Endothelial cell of umbilical vein (primary cell): ENCODE measurements at regions not wholly inside any gene's neighbourhood (a gene's known extent, or its start where the extent isn't known, plus 50 kb on each side); places are given as distances from the start of the nearest gene placed in this dataset.

Experiments used
- BruUV-seq: library from RNA; stranded (reverse); fragments of 400-500 nt; replicated peaks from 2 replicates; lab custom pipeline; 2021; lab: Mats Ljungman, UMichigan
- CTCF ChIA-PET: fragments of 300-600, 350-600 bp; sonication (Branson Sonifier 250); formaldehyde crosslinking; loops from one replicate; lab custom pipeline; 2021; ENCODE audit warnings: antibody characterized with exemption, inconsistent platforms; lab: Charles Lee
- POLR2A ChIA-PET: fragments of 300-600, 350-600 bp; sonication (Branson Sonifier 250); formaldehyde crosslinking; loops from one replicate; lab custom pipeline; 2021; ENCODE audit warnings: antibody characterized with exemption, inconsistent platforms; lab: Charles Lee
- DNase-seq: peaks from one replicate; pipeline ENCODE4 v3.0.0-alpha.2; 2011; ENCODE audit warnings: low read depth, low spot score
- FAIRE-seq: peaks from 2 replicates; lab custom pipeline; 2011; peaks lifted over from hg19 to GRCh38; lab: Jason Lieb, UNC
- H2AFZ ChIP-seq: 2 replicates; pipeline ENCODE4 v1.6.0; 2012; ENCODE audit warnings: low read depth, low read length, control low read depth, inconsistent platforms
- H3K27ac ChIP-seq: 2 replicates; pipeline ENCODE4 v1.5.1; 2011; ENCODE audit warnings: low read depth, mild to moderate bottlenecking, control low read depth, low read length, moderate library complexity; ENCODE audit not compliant: insufficient read depth
- H3K27me3 ChIP-seq, 2 experiments: 2 replicates each; pipeline versions ENCODE4 v1.6.0 to v1.6.1; 2011; ENCODE audit warnings: low read length in 2 of 2, mixed read lengths in 1 of 2; ENCODE audit not compliant: control insufficient read depth in 2 of 2, insufficient read depth in 2 of 2
- H3K36me3 ChIP-seq, 2 experiments: 2 replicates in 1 of 2; 3 replicates in 1 of 2; pipeline ENCODE4 v1.5.1; 2011; ENCODE audit warnings: low read length in 2 of 2, mild to moderate bottlenecking in 1 of 2, moderate library complexity in 1 of 2; ENCODE audit not compliant: control insufficient read depth in 2 of 2, insufficient read depth in 2 of 2; ENCODE audit errors: extremely low read depth in 1 of 2
- H3K4me1 ChIP-seq: 3 replicates; pipeline ENCODE4 v1.5.1; 2011; ENCODE audit warnings: mild to moderate bottlenecking, low read length; ENCODE audit not compliant: control insufficient read depth, insufficient read depth; ENCODE audit errors: extremely low read depth
- H3K4me2 ChIP-seq: 2 replicates; pipeline ENCODE4 v1.6.1; 2011; ENCODE audit warnings: low read length, control low read depth, mixed read lengths; ENCODE audit not compliant: insufficient read depth
- H3K4me3 ChIP-seq, 3 experiments: fragments of 200-600 bp in 1 of 3; sonication (generic), shearing (Covaris generic) in 1 of 3; replicated peaks in 1 of 3; 2 replicates each; pipeline ENCODE4 v1.5.1; 2011 to 2016; ENCODE audit warnings: control low read depth in 3 of 3, low read length in 3 of 3, mild to moderate bottlenecking in 2 of 3, inconsistent platforms in 1 of 3, low read depth in 1 of 3, moderate library complexity in 1 of 3; ENCODE audit not compliant: insufficient read depth in 1 of 3
- H3K79me2 ChIP-seq: 2 replicates; pipeline ENCODE4 v1.6.0; 2012; ENCODE audit warnings: low read length, inconsistent platforms; ENCODE audit not compliant: control insufficient read depth, insufficient read depth
- H3K9ac ChIP-seq: replicated peaks from 2 replicates; pipeline ENCODE3; 2011; ENCODE audit warnings: low read length, control low read depth; ENCODE audit not compliant: insufficient read depth; ENCODE audit errors: extremely low read depth
- H3K9me1 ChIP-seq: replicated peaks from 3 replicates; pipeline ENCODE4 v1.6.0; 2011; ENCODE audit warnings: mild to moderate bottlenecking, low read length; ENCODE audit not compliant: control insufficient read depth, insufficient read depth; ENCODE audit errors: extremely low read depth
- H3K9me3 ChIP-seq: replicated peaks from 2 replicates; pipeline ENCODE4 v1.5.1; 2012; ENCODE audit warnings: low read length, inconsistent platforms; ENCODE audit not compliant: control insufficient read depth, insufficient read depth
- H4K20me1 ChIP-seq: replicated peaks from 2 replicates; pipeline ENCODE3; 2011; ENCODE audit warnings: mild to moderate bottlenecking, low read length; ENCODE audit not compliant: control insufficient read depth, insufficient read depth; ENCODE audit errors: extremely low read depth
- CTCF ChIP-seq, 2 donors: IDR thresholded peaks; 1 replicate in 1 of 2; 2 replicates in 1 of 2; pipeline ENCODE4 v1.5.1; 2011; ENCODE audit warnings: low read length in 2 of 2, mild to moderate bottlenecking in 2 of 2, moderate library complexity in 2 of 2, control low read depth in 1 of 2, inconsistent platforms in 1 of 2, low read depth in 1 of 2; ENCODE audit not compliant: insufficient read depth in 1 of 2; ENCODE audit errors: extremely low read depth in 1 of 2
- EZH2 ChIP-seq: IDR thresholded peaks from 2 replicates; pipeline ENCODE4 v1.6.1; 2012; ENCODE audit warnings: borderline replicate concordance, low read depth, mild to moderate bottlenecking, moderate library complexity, low read length, inconsistent platforms; ENCODE audit not compliant: severe bottlenecking
- FOS ChIP-seq: IDR thresholded peaks from 2 replicates; pipeline ENCODE4 v1.6.1; 2011; ENCODE audit warnings: mild to moderate bottlenecking, low read length, moderate library complexity, borderline replicate concordance; ENCODE audit not compliant: insufficient read depth
- GATA2 ChIP-seq: IDR thresholded peaks from 2 replicates; pipeline ENCODE4 v1.7.0; 2011; ENCODE audit warnings: low read depth, mild to moderate bottlenecking, moderate library complexity, mixed read lengths, low read length; ENCODE audit not compliant: insufficient read length, insufficient read depth
- JUN ChIP-seq: IDR thresholded peaks from 2 replicates; pipeline ENCODE4 v1.6.1; 2011; ENCODE audit warnings: borderline replicate concordance, low read depth; ENCODE audit not compliant: insufficient read length, insufficient read depth
- MAX ChIP-seq: IDR thresholded peaks from 2 replicates; pipeline ENCODE4 v1.6.1; 2011; ENCODE audit not compliant: insufficient read depth, insufficient read length
- MYC ChIP-seq: IDR thresholded peaks from one replicate; pipeline ENCODE4 v1.6.1; 2011; ENCODE audit warnings: mild to moderate bottlenecking, low read depth, low read length
- POLR2A ChIP-seq: IDR thresholded peaks from 2 replicates; pipeline ENCODE4 v1.6.1; 2012; ENCODE audit warnings: low read depth, mild to moderate bottlenecking, control low read depth, low read length
- POLR2AphosphoS5 ChIP-seq: IDR thresholded peaks from 2 replicates; pipeline ENCODE4 v1.6.1; 2012; ENCODE audit warnings: low read depth, mild to moderate bottlenecking, control low read depth, low read length, moderate library complexity; ENCODE audit not compliant: insufficient read depth
- dilution Hi-C: fragments of 300-500 bp; cut with MboI; formaldehyde crosslinking; loops from one replicate; pipeline ENCODE4 v1.15.0; 2019; ENCODE audit warnings: low sequenced_read_pairs; ENCODE audit not compliant: extremely low pct_ligation_motif_present
- intact Hi-C: fragments of 100-400 bp; cut with micrococcal nuclease; formaldehyde crosslinking; loops from one replicate; pipeline ENCODE4 v1.10.0; 2022

- no peaks in the 10 kb centered on the region for H3K79me2 ChIP-seq
- no peak overlapping the region for H3K9ac ChIP-seq
- no peaks in the 10 kb centered on the region for H3K9me3 ChIP-seq
- TF ChIP-seq MAX (no peak), CTCF (IDR thresholded peaks at IDR 0.05; ENCODE audit: extremely low read depth in 1 of 2, insufficient read depth in 1 of 2, low read depth in 1 of 2, low read length in 2 of 2) (no peak), FOS (no peak), MYC (no peak), POLR2A (no peak), POLR2AphosphoS5 (no peak), GATA2 (no peak), JUN (no peak), EZH2 (no peak)
- no peak overlapping the region for H3K4me3 ChIP-seq
- intact Hi-C loops (no loop called here), dilution Hi-C loops (no loop called here)
- H3K4me2 ChIP-seq = no peak overlapping the region
- H3K9me1 ChIP-seq = no peaks in the 10 kb centered on the region
- no peak for FAIRE-seq
- BruUV-seq = no TSS peak
- peaks cover 0 to 11% of the 10 kb centered on the region in 2 experiments for H3K27me3 ChIP-seq
- ChIA-PET CTCF (interaction anchor here (0.9 kb wide), 1 partner anchor 45 kb away, joined by 4 read pairs; no protein-coding TSS in a partner anchor), POLR2A (no interaction called here)
- H3K27ac ChIP-seq = no peak overlapping the region
- no peaks in the 10 kb centered on the region for H3K4me1 ChIP-seq
- no peaks in the 10 kb centered on the region for H4K20me1 ChIP-seq
- no peak for DNase-seq
- H3K36me3 ChIP-seq = no peaks in the 10 kb centered on the region
- no peak overlapping the region for H2AFZ ChIP-seq
Observed at GRCh38 chr13:94824601-94825000, 112.3 kb upstream of the SOX21 start.
